K562 (cell line): ENCODE measurements at regions not wholly inside any gene's neighbourhood (a gene's known extent, or its start where the extent isn't known, plus 50 kb on each side); places are given as distances from the start of the nearest gene placed in this dataset.

Source experiments
- ATAC-seq: fragments of 200-7000 bp; cut with Tn5 transposase; 3 replicates; pipeline ENCODE4 v1.9.1; 2020; ENCODE audit warnings: moderate library complexity
- BruUV-seq: library from RNA; stranded (reverse); fragments of 400-500 nt; replicated peaks from 2 replicates; lab custom pipeline; 2021; lab: Mats Ljungman, UMichigan
- CTCF ChIA-PET: fragments of 300-600 bp; formaldehyde crosslinking; extraction: SDS; loops from one replicate; lab custom pipeline; 2021; ENCODE audit warnings: low intra/inter-chr PET ratio; lab: Yijun Ruan, JAX
- POLR2A ChIA-PET: fragments of 300-600, 350-650 bp; sonication (Branson Sonifier 250); formaldehyde crosslinking; extraction: SDS; loops from one replicate; lab custom pipeline; 2021; ENCODE audit warnings: antibody characterized with exemption, inconsistent platforms; lab: Yijun Ruan, JAX
- DNase-seq, 4 experiments: peaks; one replicate each; pipeline versions ENCODE4 v3.0.0 to v3.0.0-alpha.2; 2011 to 2018; ENCODE audit warnings: low spot score in 3 of 4, mixed read lengths in 3 of 4; ENCODE audit errors: extremely low read depth in 1 of 4
- FAIRE-seq: peaks from 2 replicates; lab custom pipeline; 2011; peaks lifted over from hg19 to GRCh38; lab: Jason Lieb, UNC
- H2AFZ ChIP-seq: 2 replicates; pipeline ENCODE4 v1.6.0; 2011; ENCODE audit warnings: low read depth, low read length, control low read depth, inconsistent platforms
- H3K27ac ChIP-seq: fragments of 200-600 bp; 3 replicates; pipeline ENCODE4 v1.8.0; 2011; ENCODE audit warnings: low read depth, mild to moderate bottlenecking, control low read depth, inconsistent platforms, low read length, moderate library complexity, mixed read lengths; ENCODE audit errors: extremely low read depth
- H3K27me3 ChIP-seq, 2 experiments: fragments of 300-600 bp in 1 of 2; 2 replicates in 1 of 2; 3 replicates in 1 of 2; pipeline versions ENCODE4 v1.6.0 to v1.8.0; 2011; ENCODE audit warnings: inconsistent platforms in 2 of 2, low read length in 2 of 2, mild to moderate bottlenecking in 1 of 2, mixed read lengths in 1 of 2, moderate library complexity in 1 of 2; ENCODE audit not compliant: control insufficient read depth in 2 of 2, insufficient read depth in 2 of 2
- H3K36me3 ChIP-seq: fragments of 300-600 bp; 3 replicates; pipeline ENCODE4 v1.8.0; 2011; ENCODE audit warnings: mild to moderate bottlenecking, low read length, inconsistent platforms; ENCODE audit not compliant: control insufficient read depth, insufficient read depth
- H3K4me1 ChIP-seq, 2 experiments: fragments of 200-600 bp in 1 of 2; replicated peaks in 1 of 2; 2 replicates in 1 of 2; 3 replicates in 1 of 2; pipeline versions ENCODE4 v1.5.1 to v1.8.0; 2011; ENCODE audit warnings: inconsistent platforms in 2 of 2, low read length in 2 of 2, mild to moderate bottlenecking in 1 of 2, mixed read lengths in 1 of 2, moderate library complexity in 1 of 2; ENCODE audit not compliant: control insufficient read depth in 2 of 2, insufficient read depth in 2 of 2
- H3K4me2 ChIP-seq: 2 replicates; pipeline ENCODE4 v1.6.1; 2011; ENCODE audit warnings: low read length, control low read depth, inconsistent platforms, mixed read lengths; ENCODE audit not compliant: insufficient read depth
- H3K4me3 ChIP-seq: fragments of 200-600 bp; sonication (generic), shearing (Covaris generic); 2 replicates; pipeline ENCODE4 v1.5.1; 2016; ENCODE audit warnings: control low read depth, inconsistent platforms
- H3K79me2 ChIP-seq: fragments of 200-600 bp; 3 replicates; pipeline ENCODE4 v1.8.0; 2011; ENCODE audit warnings: low read length, inconsistent platforms; ENCODE audit not compliant: control insufficient read depth, insufficient read depth
- H3K9ac ChIP-seq, 2 experiments: 2 replicates each; pipeline versions ENCODE4 v1.6.0 to v1.6.1; 2011; ENCODE audit warnings: low read depth in 2 of 2, low read length in 2 of 2, control low read depth in 1 of 2, inconsistent platforms in 1 of 2, mild to moderate bottlenecking in 1 of 2, mixed read lengths in 1 of 2; ENCODE audit not compliant: insufficient read depth in 1 of 2
- H3K9me1 ChIP-seq: one replicate; pipeline ENCODE4 v1.6.0; 2011; ENCODE audit warnings: inconsistent platforms, mild to moderate bottlenecking, low read length, moderate library complexity; ENCODE audit not compliant: control insufficient read depth, insufficient read depth
- H3K9me3 ChIP-seq: replicated peaks from 2 replicates; pipeline ENCODE4 v1.5.1; 2011; ENCODE audit warnings: low read depth, low read length, inconsistent platforms; ENCODE audit not compliant: control insufficient read depth, insufficient read depth
- H4K20me1 ChIP-seq: replicated peaks from 2 replicates; pipeline ENCODE4 v1.6.1; 2011; ENCODE audit warnings: low read length, inconsistent platforms, mixed read lengths; ENCODE audit not compliant: control insufficient read depth, insufficient read depth
- CEBPG ChIP-seq, 3 experiments: fragments of 200-800 bp in 1 of 3; sonication (Bioruptor generic) in 1 of 3; sonication (generic) in 1 of 3; formaldehyde crosslinking in 1 of 3; IDR thresholded peaks in 2 of 3; conservative IDR thresholded peaks in 1 of 3; 2 replicates each; pipeline versions ENCODE4 v1.6.1 to v1.8.0; 2016 to 2022; ENCODE audit warnings: missing compliant biosample characterization in 2 of 3, missing genetic modification characterization in 2 of 3, mild to moderate bottlenecking in 1 of 3, missing genetic modification reagents in 1 of 3
- CLOCK ChIP-seq: fragments of 250-450 bp; sonication (Bioruptor Pico); IDR thresholded peaks from 2 replicates; pipeline ENCODE4 v1.4.0; 2020; ENCODE audit warnings: mild to moderate bottlenecking, moderate library complexity, borderline replicate concordance
- KAT2B ChIP-seq: IDR thresholded peaks from one replicate; pipeline ENCODE4 v1.6.1; 2012; ENCODE audit warnings: low read depth, mild to moderate bottlenecking, control low read depth, inconsistent platforms, low read length, moderate library complexity
- KLF16 ChIP-seq: IDR thresholded peaks from 2 replicates; pipeline ENCODE4 v1.6.1; 2016; ENCODE audit warnings: antibody characterized with exemption
- POLR2G ChIP-seq: fragments of 200-400 bp; formaldehyde crosslinking; IDR thresholded peaks from 2 replicates; pipeline ENCODE4 v1.6.1; 2017; ENCODE audit warnings: low read depth, mild to moderate bottlenecking, antibody characterized with exemption, low read length, moderate library complexity
- STAT5A ChIP-seq: IDR thresholded peaks from 2 replicates; pipeline ENCODE4 v1.6.1; 2012; ENCODE audit warnings: low read length, inconsistent platforms, borderline replicate concordance
- ZBTB40 ChIP-seq, 2 experiments: fragments of 450-650 bp in 1 of 2; sonication (generic) in 1 of 2; formaldehyde crosslinking in 1 of 2; IDR thresholded peaks; 2 replicates each; pipeline versions ENCODE4 v1.7.1 to v1.9.0; 2016 to 2022; ENCODE audit warnings: inconsistent platforms in 1 of 2, mild to moderate bottlenecking in 1 of 2, missing genetic modification reagents in 1 of 2
- ZNF75A ChIP-seq: fragments of 450-650 bp; formaldehyde crosslinking; IDR thresholded peaks from 2 replicates; pipeline ENCODE4 v1.4.0; 2020; ENCODE audit warnings: mild to moderate bottlenecking
- in situ Hi-C: fragments of 300-500 bp; cut with MboI; formaldehyde crosslinking; loops from 4 replicates; pipeline ENCODE4 v1.15.0; 2018; ENCODE audit warnings: inconsistent platforms, mixed read lengths
- intact Hi-C: fragments of 100-400 bp; cut with micrococcal nuclease; formaldehyde crosslinking; loops from 2 replicates; pipeline ENCODE4 v1.14.2; 2022

- Histone ChIP-seq H2AFZ (no peak overlapping the region), H3K4me1 (no peaks in the 10 kb centered on the region), H3K9ac (no peak overlapping the region), H3K9me1 (no peaks in the 10 kb centered on the region), H4K20me1 (no peaks in the 10 kb centered on the region), H3K4me3 (no peak overlapping the region), H3K36me3 (no peaks in the 10 kb centered on the region), H3K27ac (no peak overlapping the region), H3K27me3 (no peaks in the 10 kb centered on the region), H3K9me3 (no peaks in the 10 kb centered on the region), H3K79me2 (no peaks in the 10 kb centered on the region), H3K4me2 (no peak overlapping the region)
- ATAC-seq, result no peak
- POLR2A ChIA-PET, result no interaction called here
- intact Hi-C loops (no loop called here), in situ Hi-C loops (no loop called here)
- no peak for FAIRE-seq
- CTCF ChIA-PET, result no interaction called here
- DNase-seq, result no peak
- BruUV-seq, result no TSS peak
- TF ChIP-seq CLOCK (CRISPR knock-in tag) (no peak), POLR2G (no peak), CEBPG (CRISPR knock-in tag; IDR thresholded peaks at IDR 0.05) (no peak), CEBPG (tag; conservative IDR thresholded peaks at IDR 0.05 in 1 of 2, IDR thresholded peaks at IDR 0.05 in 1 of 2) (no peak), STAT5A (no peak), KLF16 (no peak), ZNF75A (CRISPR knock-in tag) (no peak), ZBTB40 (IDR thresholded peaks at IDR 0.05) (no peak), ZBTB40 (CRISPR knock-in tag; IDR thresholded peaks at IDR 0.05) (no peak), KAT2B (no peak)
Observed at GRCh38 chr5:92180391-92180790, 797.3 kb upstream of the ARRDC3 start.
